ENCODE measurements at regions not wholly inside any gene's neighbourhood (a gene's known extent, or its start where the extent isn't known, plus 50 kb on each side); places are given as distances from the start of the nearest gene placed in this dataset.
A peak's percentile ranks its signal among the peaks of the same experiment; 100 is the strongest.

DNA sequence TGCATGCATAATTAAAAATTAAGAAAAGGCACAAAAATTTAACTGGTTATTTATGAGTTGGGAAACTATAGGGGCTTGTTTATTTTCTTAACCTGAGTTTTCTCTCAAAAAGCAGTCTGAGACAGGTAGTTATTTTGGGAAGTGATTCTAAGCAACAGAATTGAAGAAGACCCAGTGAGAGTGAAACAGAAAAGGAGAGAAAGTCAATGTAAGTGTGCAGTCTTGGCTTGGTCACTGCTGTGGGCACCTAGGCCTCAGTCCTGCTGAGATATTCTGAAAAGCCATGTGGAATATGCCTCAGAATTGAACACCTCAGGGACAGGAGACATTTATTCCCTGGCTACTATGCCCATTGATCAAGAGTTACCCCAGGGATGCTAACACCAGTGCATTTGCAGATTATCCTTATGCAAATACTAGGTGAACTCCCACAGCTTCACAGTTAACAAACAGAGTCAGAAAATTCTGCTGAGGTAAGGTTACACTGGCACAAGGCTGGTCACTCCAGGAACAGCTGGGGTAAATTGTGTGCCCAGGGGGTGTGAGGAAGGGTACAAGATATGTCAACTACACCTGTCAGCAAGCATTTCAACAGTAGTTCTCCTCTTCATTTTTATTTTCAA is 222.7 kb downstream of the EFHB start:
- DNase-seq, result no peak

DNA sequence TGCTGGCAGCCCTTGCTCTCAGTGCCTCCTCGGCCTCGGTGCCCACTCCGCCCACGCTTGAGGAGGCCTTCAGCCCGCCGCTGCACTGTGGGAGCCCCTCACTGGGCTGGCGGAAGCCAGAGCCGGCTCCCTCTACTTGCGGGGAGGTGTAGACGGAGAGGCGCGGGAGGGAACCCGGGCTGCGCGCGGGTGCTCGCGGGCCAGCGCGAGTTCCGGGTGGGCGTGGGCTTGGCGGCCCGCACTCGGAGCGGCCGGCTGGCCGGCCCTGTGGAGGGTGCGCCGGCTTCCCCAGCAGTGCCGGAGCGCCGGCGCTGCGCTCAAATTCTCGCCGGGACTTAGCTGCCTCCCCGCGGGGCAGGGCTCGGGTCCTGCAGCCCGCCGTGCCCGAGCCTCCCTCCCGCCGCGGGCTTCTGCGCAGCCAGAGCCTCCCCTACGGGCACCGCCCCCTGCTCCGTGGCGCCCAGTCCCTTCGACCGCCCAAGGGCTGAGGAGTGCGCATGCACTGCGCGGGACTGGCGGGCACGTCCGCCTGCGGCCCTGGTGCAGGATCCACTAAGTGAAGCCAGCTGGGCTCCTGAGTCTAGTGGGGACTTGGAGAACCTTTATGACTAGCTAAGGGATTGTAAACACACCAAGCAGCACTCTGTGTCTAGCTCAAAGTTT is 231.5 kb downstream of the EFHB start:
- DNase-seq, result peak; percentile 6

DNA sequence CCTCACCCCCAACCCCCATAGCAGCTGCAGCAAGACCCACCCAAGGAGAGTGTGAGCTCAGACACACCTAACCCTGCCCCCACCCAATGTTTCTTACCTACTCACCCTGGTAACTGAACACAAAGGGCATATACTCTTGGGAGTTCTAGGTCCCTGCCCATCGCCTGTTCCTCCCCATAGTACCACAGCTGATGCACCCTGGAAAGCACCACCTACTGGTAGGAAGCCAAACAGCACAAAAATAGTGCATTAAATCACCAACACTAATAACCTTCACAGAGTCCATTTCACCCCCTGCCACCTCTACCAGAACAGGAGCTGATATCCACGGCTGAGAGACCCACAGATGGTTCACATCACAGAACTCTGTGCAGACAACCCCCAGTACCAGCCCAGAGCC is 245.2 kb downstream of the EFHB start:
- DNase-seq, result no peak

DNA sequence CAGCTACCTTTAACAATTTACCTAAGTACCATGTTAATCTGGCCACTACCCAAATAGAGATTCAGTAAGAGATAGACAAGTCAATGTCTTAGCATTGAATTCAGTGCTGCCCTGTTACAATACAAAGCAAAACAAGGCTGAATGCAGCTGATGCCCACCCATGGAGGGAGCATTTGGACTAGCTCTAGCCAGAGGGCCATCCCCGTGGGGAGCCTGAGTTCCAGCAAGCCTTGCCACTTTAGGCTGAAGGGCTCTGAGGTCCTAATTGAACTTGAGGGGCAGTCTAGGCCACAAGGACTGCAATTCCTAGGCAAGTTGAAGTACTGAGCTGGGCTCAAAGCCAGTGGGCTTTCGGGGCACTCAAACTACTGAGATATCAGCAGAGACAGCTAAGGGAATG is 265.9 kb downstream of the EFHB start:
- DNase-seq, result no peak

DNA sequence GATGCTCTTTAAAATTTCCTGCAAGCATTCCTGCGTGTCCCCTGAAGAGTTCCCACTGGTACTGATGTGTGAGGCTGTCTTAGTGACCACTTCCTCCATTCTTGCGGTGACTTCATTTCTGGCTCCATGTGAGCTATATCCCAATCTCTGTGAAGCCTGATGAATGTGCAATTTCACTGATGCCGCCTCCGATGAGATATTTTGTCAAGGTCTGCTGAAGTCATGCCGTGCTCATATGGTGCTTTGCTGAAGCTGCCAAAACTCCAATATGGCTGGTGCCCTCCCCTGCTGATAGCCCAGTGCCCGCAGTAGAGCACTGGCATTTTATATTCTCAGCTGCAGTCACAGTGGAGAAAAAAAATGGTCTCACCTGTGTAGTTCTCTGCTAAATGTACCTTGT is 271.5 kb downstream of the EFHB start:
- DNase-seq, result no peak

DNA sequence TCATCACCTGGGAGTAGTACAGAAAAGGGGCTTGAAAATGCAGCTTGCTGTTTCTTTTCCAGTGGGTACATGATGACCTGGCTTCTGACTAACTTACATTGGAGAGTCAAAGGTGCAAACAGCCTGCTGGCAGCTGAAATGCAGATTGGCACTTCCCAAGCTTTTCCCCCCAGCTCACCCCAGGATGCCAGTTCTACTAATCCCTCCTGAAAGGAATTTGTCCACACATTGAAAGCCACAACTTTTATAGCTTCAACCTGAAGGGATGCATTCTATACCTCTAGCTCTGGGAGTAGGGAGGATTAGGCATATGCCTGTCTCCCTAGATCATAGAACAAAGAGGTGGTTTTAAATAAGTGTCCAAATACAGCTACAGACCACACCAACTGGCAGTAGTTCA is 281.7 kb downstream of the EFHB start:
- no peak for DNase-seq

DNA sequence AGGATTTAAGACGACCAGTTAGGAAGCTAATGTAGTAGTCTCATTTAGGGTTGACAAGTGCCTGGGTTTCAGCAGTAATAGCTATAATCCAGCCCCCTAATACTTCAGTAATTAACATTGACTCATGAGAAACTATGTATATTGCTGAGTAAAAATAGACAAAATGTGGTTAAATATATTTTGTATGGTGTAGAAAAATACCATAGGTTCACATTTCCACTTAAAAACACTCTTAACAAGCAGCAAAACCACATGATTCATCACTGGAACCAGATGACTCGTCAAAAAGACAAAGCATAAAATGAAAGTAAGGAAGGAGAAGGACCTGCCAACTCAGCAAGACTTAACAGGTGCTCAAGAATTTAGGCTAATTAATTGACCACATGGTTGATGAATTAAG is 288.9 kb downstream of the EFHB start:
- DNase-seq, result no peak

DNA sequence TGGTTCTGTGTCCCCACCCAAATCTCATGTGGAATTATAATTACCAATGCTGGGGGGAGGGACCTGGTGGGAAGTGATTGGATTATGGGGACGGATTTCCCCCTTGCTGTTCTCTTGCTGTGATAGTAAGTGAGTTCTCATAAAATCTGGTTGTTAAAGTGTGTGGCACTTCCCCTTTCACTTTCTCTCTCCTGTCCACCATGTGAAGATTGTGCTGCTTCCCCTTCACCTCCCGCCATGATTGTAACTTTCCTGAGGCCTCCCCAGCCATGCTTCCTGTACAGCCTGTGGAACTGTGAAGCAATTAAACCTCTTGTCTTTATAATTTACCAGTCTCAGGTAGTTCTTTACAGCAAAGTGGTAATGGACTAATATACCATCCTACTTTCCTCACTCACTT is 289.6 kb downstream of the EFHB start:
- no peak for DNase-seq

DNA sequence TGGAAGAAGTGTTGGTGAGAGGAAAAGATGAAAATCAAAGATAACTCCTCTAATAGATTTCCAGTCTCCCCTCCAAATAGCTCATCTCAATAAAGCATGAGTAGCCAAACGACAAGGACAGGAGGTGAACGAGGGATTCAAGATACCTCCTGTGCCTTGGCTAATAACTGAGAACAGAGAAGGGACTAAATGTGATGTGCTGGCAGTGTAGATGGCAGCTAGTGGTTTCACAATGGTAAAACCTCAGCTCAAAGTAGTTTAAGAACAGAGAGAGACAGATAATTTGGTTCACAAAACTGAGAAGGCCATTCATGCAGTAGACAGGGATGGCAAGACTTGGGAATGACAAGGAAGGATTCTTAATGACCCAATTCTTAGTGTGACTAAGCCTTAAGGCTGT is 292.6 kb downstream of the EFHB start:
- no peak for DNase-seq

DNA sequence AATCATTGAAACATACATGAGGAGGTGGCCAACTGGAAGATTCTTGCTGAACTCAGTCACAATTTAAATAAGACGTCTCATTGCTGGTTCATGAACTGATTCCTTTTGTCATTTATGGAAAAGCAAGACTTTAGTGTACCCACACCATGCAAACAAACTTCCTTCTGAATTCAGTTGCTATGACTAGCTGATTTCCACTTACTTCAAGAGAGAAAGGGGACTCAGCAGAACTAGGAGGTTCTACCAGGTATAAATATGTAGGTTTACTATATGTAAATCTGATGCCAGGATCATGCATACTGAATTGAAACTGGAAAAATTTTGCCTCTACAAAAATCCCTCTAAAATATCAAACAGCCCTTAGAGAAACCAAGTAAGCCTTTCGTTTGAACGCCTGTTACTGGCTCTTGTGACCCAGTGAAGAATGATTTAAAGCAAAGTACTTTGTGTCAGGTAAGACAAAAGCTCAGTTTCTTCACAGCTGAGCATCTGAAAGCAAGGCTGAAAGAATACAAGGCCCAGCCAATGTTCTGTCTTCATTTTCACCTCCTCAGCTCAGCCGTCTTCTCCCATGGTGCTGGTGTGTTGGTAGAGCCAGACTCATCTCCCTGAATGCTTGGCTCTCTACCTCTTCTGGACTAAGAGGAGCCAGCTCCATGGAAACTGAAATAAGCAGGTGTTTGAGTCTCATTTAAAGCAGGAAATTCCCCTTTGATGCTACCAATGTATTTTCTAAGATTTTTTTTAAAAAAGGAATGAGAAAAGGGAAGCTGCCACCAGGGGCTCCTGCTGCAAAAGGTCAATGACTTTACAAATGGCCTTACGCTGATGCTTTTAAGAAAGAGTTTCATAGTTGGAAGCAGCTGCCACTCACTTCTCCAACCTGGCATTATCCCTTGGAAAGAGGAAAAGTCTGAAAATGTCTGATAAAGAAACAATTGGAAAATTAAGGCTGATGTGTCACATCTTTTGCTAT is 301.6 kb downstream of the EFHB start:
- DNase-seq, result no peak

DNA sequence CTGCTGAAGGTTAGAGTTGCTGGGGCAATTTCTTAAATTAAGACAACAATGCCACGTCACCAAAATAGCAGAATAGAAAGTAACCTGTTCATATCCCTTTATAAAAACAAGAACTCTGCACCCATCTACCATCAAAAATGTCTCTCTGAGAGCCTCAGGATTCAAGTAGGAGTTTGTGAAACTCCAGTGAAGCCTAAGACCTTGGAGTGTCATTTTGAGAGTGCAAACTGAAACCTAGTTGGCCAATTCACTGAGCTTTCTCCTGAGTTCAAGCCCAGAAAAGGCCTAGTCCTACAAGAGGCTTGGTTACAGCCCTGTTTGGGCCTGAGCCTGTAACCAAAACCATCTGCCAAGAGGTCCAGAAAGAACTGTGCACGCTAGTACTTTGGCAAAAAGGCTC is 335.1 kb downstream of the EFHB start:
- DNase-seq, result no peak

DNA sequence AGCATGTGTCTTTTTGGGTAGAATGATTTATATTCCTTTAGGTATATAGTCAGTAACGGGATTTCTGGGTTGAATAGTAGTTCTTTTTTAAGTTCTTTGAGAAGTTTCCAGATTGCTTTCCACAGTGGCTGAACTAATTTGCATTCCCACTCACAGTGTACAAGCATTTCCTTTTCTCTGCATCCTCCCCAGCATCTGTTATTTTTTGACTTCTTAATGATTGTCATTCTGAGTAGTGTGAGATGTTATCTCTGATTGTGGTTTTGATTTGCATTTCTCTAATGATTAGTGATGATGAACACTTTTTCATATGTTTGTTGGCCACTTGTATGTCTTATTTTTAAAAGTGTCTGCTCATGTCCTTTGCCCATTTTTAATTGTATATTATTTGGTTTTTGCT is 337.6 kb downstream of the EFHB start:
- DNase-seq, result no peak

DNA sequence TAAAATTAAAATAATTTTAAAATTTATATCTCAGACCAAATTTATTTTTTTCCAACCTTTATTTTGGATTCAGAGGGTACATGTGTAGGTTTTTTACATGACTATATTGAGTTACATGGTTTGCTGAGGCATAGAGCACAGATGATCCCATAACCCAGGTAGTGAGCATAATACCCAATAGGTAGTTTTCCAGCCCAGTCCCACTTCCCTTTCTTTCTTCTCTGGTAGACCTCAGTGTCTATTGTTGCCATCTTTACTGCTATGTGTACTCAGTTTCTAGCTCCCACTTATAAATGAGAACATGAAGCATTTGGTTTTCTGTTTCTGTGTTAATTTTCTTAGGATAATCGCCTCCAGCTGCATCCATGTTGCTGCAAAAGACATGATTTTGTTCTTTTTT is 338.1 kb downstream of the EFHB start:
- no peak for DNase-seq

Measured in activated gamma-delta T cell (primary cell).